Vagina (tissue), 2 donors: ENCODE measurements at regions not wholly inside any gene's neighbourhood (a gene's known extent, or its start where the extent isn't known, plus 50 kb on each side); places are given as distances from the start of the nearest gene placed in this dataset.

Experiments
- DNase-seq, 2 donors: peaks; one replicate each; pipeline ENCODE4 v3.0.0-alpha.2; 2017; ENCODE audit errors: extremely low spot score in 2 of 2
- H3K27ac ChIP-seq: fragments of 200-600 bp; sonication (generic); one replicate; pipeline ENCODE4 v1.5.1; 2019
- H3K27me3 ChIP-seq: fragments of 200-600 bp; sonication (generic); one replicate; pipeline ENCODE4 v1.5.1; 2019
- H3K36me3 ChIP-seq, 2 donors: fragments of 200-600 bp; sonication (generic); one replicate each; pipeline ENCODE4 v1.5.1; 2017 to 2019
- H3K4me1 ChIP-seq: fragments of 200-600 bp; sonication (generic); one replicate; pipeline ENCODE4 v1.5.1; 2019
- H3K4me3 ChIP-seq, 2 donors: fragments of 200-600 bp; sonication (generic); 1 replicate in 1 of 2; 2 replicates in 1 of 2; pipeline ENCODE4 v1.5.1; 2016 to 2019
- H3K9me3 ChIP-seq: fragments of 200-600 bp; sonication (generic); one replicate; pipeline ENCODE4 v1.5.1; 2019
- POLR2A ChIP-seq, 2 donors: fragments of 450-650 bp; IDR thresholded peaks; one replicate each; pipeline ENCODE4 v1.6.1; 2017; ENCODE audit warnings: antibody characterized with exemption in 2 of 2, mild to moderate bottlenecking in 2 of 2, moderate library complexity in 2 of 2
- POLR2AphosphoS5 ChIP-seq, 2 donors: sonication (generic); formaldehyde crosslinking; IDR thresholded peaks; one replicate each; pipeline ENCODE4 v1.9.0; 2017; ENCODE audit warnings: antibody characterized with exemption in 2 of 2, mild to moderate bottlenecking in 2 of 2, low read depth in 1 of 2; ENCODE audit not compliant: insufficient read depth in 1 of 2
- intact Hi-C: fragments of 100-400 bp; cut with DNase I; formaldehyde crosslinking; loops from one replicate; pipeline ENCODE4 v1.15.1; 2023
- TF ChIP-seq, protein P1 (sequence below), 3 experiments: fragments of 450-650 bp in 2 of 3; fragments of 200-600 bp in 1 of 3; sonication (generic) in 1 of 3; IDR thresholded peaks; one replicate each; pipeline ENCODE4 v1.5.1; 2017 to 2019; ENCODE audit warnings: antibody characterized with exemption in 3 of 3, mild to moderate bottlenecking in 2 of 3, moderate library complexity in 2 of 3

GRCh38 chr20:60482221-60483008 lies 524.2 kb downstream of the CDH26 start:
- intact Hi-C loops, result no loop called here
- DNase-seq, result peak; percentile 86 to 88
- Histone ChIP-seq H3K27me3 (no peaks in the 10 kb centered on the region), H3K4me1 (no peaks in the 10 kb centered on the region), H3K9me3 (no peaks in the 10 kb centered on the region), H3K36me3 (no peaks in the 10 kb centered on the region), H3K27ac (no peak overlapping the region), H3K4me3 (no peak overlapping the region)
- TF ChIP-seq, protein P1, sequence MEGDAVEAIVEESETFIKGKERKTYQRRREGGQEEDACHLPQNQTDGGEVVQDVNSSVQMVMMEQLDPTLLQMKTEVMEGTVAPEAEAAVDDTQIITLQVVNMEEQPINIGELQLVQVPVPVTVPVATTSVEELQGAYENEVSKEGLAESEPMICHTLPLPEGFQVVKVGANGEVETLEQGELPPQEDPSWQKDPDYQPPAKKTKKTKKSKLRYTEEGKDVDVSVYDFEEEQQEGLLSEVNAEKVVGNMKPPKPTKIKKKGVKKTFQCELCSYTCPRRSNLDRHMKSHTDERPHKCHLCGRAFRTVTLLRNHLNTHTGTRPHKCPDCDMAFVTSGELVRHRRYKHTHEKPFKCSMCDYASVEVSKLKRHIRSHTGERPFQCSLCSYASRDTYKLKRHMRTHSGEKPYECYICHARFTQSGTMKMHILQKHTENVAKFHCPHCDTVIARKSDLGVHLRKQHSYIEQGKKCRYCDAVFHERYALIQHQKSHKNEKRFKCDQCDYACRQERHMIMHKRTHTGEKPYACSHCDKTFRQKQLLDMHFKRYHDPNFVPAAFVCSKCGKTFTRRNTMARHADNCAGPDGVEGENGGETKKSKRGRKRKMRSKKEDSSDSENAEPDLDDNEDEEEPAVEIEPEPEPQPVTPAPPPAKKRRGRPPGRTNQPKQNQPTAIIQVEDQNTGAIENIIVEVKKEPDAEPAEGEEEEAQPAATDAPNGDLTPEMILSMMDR (IDR thresholded peaks at IDR 0.05), result no peak
- TF ChIP-seq POLR2A (IDR thresholded peaks at IDR 0.05) (no peak), POLR2AphosphoS5 (IDR thresholded peaks at IDR 0.05; ENCODE audit: insufficient read depth in 1 of 2, low read depth in 1 of 2) (no peak)

- intact Hi-C loops, result no loop called here
- DNase-seq, result peak in 1 of 2 donors; percentile 67
- TF ChIP-seq, protein P1 (IDR thresholded peaks at IDR 0.05), result no peak
- TF ChIP-seq POLR2AphosphoS5 (IDR thresholded peaks at IDR 0.05; ENCODE audit: insufficient read depth in 1 of 2, low read depth in 1 of 2), result no peak
- TF ChIP-seq POLR2A (IDR thresholded peaks at IDR 0.05), result no peak
- no peak overlapping the region for H3K27ac ChIP-seq
- H3K36me3 ChIP-seq, result no peaks in the 10 kb centered on the region
- H3K9me3 ChIP-seq, result no peaks in the 10 kb centered on the region
- no peaks in the 10 kb centered on the region for H3K4me1 ChIP-seq
- no peaks in the 10 kb centered on the region for H3K27me3 ChIP-seq
- H3K4me3 ChIP-seq, result no peak overlapping the region
These were observed 525.1 kb downstream of the CDH26 start for GRCh38 chr20:60483371-60483770.

GRCh38 chr20:60484316-60484715 lies 526.1 kb downstream of the CDH26 start:
- TF ChIP-seq, protein P1 (IDR thresholded peaks at IDR 0.05), result no peak
- TF ChIP-seq POLR2A (IDR thresholded peaks at IDR 0.05), result no peak
- Histone ChIP-seq H3K9me3 (no peaks in the 10 kb centered on the region), H3K4me3 (no peak overlapping the region), H3K4me1 (no peaks in the 10 kb centered on the region), H3K36me3 (no peaks in the 10 kb centered on the region), H3K27ac (no peak overlapping the region), H3K27me3 (no peaks in the 10 kb centered on the region)
- DNase-seq, result peak in 1 of 2 donors; percentile 75
- intact Hi-C loops, result no loop called here

GRCh38 chr20:60485012-60485760 lies 527.0 kb downstream of the CDH26 start:
- TF ChIP-seq POLR2AphosphoS5 (IDR thresholded peaks at IDR 0.05; ENCODE audit: insufficient read depth in 1 of 2, low read depth in 1 of 2) (no peak), POLR2A (IDR thresholded peaks at IDR 0.05) (no peak)
- TF ChIP-seq, protein P1 (IDR thresholded peaks at IDR 0.05), result no peak
- H3K36me3 ChIP-seq, result no peaks in the 10 kb centered on the region
- no peaks in the 10 kb centered on the region for H3K9me3 ChIP-seq
- H3K27me3 ChIP-seq, result no peaks in the 10 kb centered on the region
- peak; percentile 71 to 72 for DNase-seq
- no peaks in the 10 kb centered on the region for H3K4me1 ChIP-seq
- no peak overlapping the region for H3K27ac ChIP-seq
- intact Hi-C loops, result no loop called here
- H3K4me3 ChIP-seq, result no peak overlapping the region

DNA sequence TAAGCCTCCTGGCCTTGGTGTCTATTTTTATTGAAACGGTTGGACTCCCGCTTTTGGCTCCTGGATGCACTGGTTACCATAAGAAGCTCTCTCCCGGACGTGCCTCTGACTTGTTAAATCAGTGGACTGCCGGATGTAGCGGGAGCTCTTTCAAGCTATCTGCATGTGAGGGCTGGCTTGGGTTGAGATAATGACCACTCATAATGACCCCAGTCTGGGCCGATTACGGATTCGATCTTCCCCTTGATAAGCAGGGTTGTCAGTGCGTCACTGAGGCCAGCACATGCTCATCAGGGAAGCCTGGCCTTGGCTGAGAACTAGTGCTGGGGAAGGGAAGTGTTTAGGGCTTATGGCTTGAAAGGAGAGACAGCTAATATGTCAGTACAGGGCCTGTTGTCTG lies 528.1 kb downstream of the CDH26 start:
- intact Hi-C loops, result no loop called here
- Histone ChIP-seq H3K9me3 (no peaks in the 10 kb centered on the region), H3K36me3 (no peaks in the 10 kb centered on the region)

More for the DNA sequence above, 528.1 kb downstream of the CDH26 start:
- no peak for TF ChIP-seq POLR2AphosphoS5 (IDR thresholded peaks at IDR 0.05; ENCODE audit: insufficient read depth in 1 of 2, low read depth in 1 of 2)
- TF ChIP-seq, protein P1 (IDR thresholded peaks at IDR 0.05), result no peak
- TF ChIP-seq POLR2A (IDR thresholded peaks at IDR 0.05), result no peak
- no peaks in the 10 kb centered on the region for H3K4me1 ChIP-seq
- H3K27ac ChIP-seq, result no peak overlapping the region
- no peak overlapping the region for H3K4me3 ChIP-seq
- H3K27me3 ChIP-seq, result no peaks in the 10 kb centered on the region
- DNase-seq, result no peak
